PC-9 (cell line): ENCODE measurements at regions not wholly inside any gene's neighbourhood (a gene's known extent, or its start where the extent isn't known, plus 50 kb on each side); places are given as distances from the start of the nearest gene placed in this dataset.

Experiments used
- BruUV-seq: library from RNA; stranded (reverse); fragments of 400-500 nt; replicated peaks from 2 replicates; lab custom pipeline; 2021; lab: Mats Ljungman, UMichigan
- CTCF ChIA-PET: fragments of 300-600 bp; sonication (Branson Sonifier 250); formaldehyde crosslinking; loops from one replicate; lab custom pipeline; 2022; ENCODE audit warnings: antibody characterized with exemption; lab: Charles Lee
- POLR2A ChIA-PET: fragments of 300-600 bp; sonication (Branson Sonifier 250); formaldehyde crosslinking; loops from one replicate; lab custom pipeline; 2022; ENCODE audit warnings: antibody characterized with exemption; ENCODE audit not compliant: unreplicated experiment; lab: Charles Lee
- DNase-seq, 2 experiments: peaks; one replicate each; pipeline versions ENCODE4 v3.0.0 to v3.0.0-alpha.2; 2015 to 2022; ENCODE audit warnings: mixed read lengths in 1 of 2
- H2AFZ ChIP-seq: fragments of 200-600 bp; sonication (generic); 2 replicates; pipeline ENCODE4 v1.8.1; 2017; ENCODE audit warnings: antibody characterized with exemption
- H3F3A ChIP-seq: fragments of 200-600 bp; sonication (generic); 2 replicates; pipeline ENCODE4 v1.8.1; 2017; ENCODE audit warnings: antibody characterized with exemption, mild to moderate bottlenecking, low read depth; ENCODE audit not compliant: insufficient read depth
- H3K27ac ChIP-seq: fragments of 200-600 bp; sonication (generic); 2 replicates; pipeline ENCODE4 v1.6.1; 2016; ENCODE audit warnings: mixed run types
- H3K27me3 ChIP-seq: fragments of 200-600 bp; sonication (generic); 2 replicates; pipeline ENCODE4 v1.6.1; 2016; ENCODE audit warnings: low read depth, mixed run types; ENCODE audit not compliant: insufficient read depth
- H3K36me3 ChIP-seq: fragments of 200-600 bp; sonication (generic); 2 replicates; pipeline ENCODE4 v1.6.1; 2016; ENCODE audit warnings: low read depth, mixed run types
- H3K4me1 ChIP-seq: fragments of 200-600 bp; sonication (generic); replicated peaks from 2 replicates; pipeline ENCODE4 v1.6.1; 2016; ENCODE audit warnings: mixed run types; ENCODE audit not compliant: insufficient read depth
- H3K4me2 ChIP-seq: fragments of 200-600 bp; sonication (generic); 2 replicates; pipeline ENCODE4 v1.6.1; 2017; ENCODE audit warnings: mixed run types
- H3K4me3 ChIP-seq: fragments of 200-600 bp; sonication (generic); 2 replicates; pipeline ENCODE4 v1.6.1; 2016; ENCODE audit warnings: mixed run types
- H3K79me2 ChIP-seq: fragments of 200-600 bp; sonication (generic); 2 replicates; pipeline ENCODE4 v1.6.1; 2017; ENCODE audit warnings: low read depth, mixed run types
- H3K9me2 ChIP-seq: fragments of 200-600 bp; sonication (generic); 2 replicates; pipeline ENCODE4 v1.8.1; 2017; ENCODE audit warnings: mild to moderate bottlenecking; ENCODE audit not compliant: insufficient read depth
- H3K9me3 ChIP-seq: fragments of 200-600 bp; sonication (generic); 2 replicates; pipeline ENCODE4 v1.8.1; 2016; ENCODE audit warnings: low read depth; ENCODE audit not compliant: insufficient read depth
- H4K20me1 ChIP-seq: fragments of 200-600 bp; sonication (generic); 2 replicates; pipeline ENCODE4 v1.8.1; 2017; ENCODE audit not compliant: insufficient read depth
- EZH2 ChIP-seq: fragments of 200-600 bp; sonication (generic); IDR thresholded peaks from 2 replicates; pipeline ENCODE4 v1.8.0; 2017; ENCODE audit warnings: antibody characterized with exemption, low read depth
- intact Hi-C: fragments of 100-400 bp; cut with micrococcal nuclease; formaldehyde crosslinking; loops from one replicate; pipeline ENCODE4 v1.10.0; 2022; ENCODE audit not compliant: unreplicated experiment
- TF ChIP-seq, protein P1 (sequence below): fragments of 200-600 bp; sonication (generic); conservative IDR thresholded peaks from 2 replicates; pipeline ENCODE4 v1.6.1; 2017; ENCODE audit warnings: mixed run types, antibody characterized with exemption, mild to moderate bottlenecking, moderate library complexity

DNA sequence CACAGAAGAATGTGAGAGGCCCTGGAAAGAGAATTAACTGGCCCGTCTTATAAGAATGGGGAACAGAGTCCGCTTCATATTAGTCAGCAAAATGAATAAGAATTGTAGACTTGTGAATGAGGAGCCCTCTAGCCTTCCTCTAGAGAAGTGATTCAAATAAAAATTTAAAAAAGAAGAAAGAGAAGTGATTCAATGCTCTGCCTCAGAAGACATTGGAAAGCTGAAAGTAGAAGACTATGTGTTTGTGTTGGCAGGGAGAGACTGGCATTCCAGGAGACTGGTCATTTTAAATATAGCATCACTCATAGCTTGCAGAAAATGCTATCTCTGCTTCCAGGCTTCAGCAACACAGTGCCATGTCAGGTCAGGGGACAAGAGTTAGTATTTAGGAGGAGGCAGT, 190.6 kb upstream of the HS3ST3A1 start:
- Histone ChIP-seq H3K27me3 (no peaks in the 10 kb centered on the region), H3K4me3 (no peak overlapping the region), H3K27ac (no peak overlapping the region), H3K4me1 (no peaks in the 10 kb centered on the region), H3K9me3 (no peaks in the 10 kb centered on the region), H3K79me2 (no peaks in the 10 kb centered on the region), H3K9me2 (no peaks in the 10 kb centered on the region), H2AFZ (no peak overlapping the region), H3K4me2 (no peak overlapping the region), H3K36me3 (no peaks in the 10 kb centered on the region), H4K20me1 (no peaks in the 10 kb centered on the region), H3F3A (no peaks in the 10 kb centered on the region)
- no peak for DNase-seq
- ChIA-PET POLR2A (no interaction called here), CTCF (no interaction called here)
- intact Hi-C loops: no loop called here
- no peak for TF ChIP-seq EZH2
- TF ChIP-seq, protein P1, sequence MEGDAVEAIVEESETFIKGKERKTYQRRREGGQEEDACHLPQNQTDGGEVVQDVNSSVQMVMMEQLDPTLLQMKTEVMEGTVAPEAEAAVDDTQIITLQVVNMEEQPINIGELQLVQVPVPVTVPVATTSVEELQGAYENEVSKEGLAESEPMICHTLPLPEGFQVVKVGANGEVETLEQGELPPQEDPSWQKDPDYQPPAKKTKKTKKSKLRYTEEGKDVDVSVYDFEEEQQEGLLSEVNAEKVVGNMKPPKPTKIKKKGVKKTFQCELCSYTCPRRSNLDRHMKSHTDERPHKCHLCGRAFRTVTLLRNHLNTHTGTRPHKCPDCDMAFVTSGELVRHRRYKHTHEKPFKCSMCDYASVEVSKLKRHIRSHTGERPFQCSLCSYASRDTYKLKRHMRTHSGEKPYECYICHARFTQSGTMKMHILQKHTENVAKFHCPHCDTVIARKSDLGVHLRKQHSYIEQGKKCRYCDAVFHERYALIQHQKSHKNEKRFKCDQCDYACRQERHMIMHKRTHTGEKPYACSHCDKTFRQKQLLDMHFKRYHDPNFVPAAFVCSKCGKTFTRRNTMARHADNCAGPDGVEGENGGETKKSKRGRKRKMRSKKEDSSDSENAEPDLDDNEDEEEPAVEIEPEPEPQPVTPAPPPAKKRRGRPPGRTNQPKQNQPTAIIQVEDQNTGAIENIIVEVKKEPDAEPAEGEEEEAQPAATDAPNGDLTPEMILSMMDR: no peak
- BruUV-seq: no TSS peak

DNA sequence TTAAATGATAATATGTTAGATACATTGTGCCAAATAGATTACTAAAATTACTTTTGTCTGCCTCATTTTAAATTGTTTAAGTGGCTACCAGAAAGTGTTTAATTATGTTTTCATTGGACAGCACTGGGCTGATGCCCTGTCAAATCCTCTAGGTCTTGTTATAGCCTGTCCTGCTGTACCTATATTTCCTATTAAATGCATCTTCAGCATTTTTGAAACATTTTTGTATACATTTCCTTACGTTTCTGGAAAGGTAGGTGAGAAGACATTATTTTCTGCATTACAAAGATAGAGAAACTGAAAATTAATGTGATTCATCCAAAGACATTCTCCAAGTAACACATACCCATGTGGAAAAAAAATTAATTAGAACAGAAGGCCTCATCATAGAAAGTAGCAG, 192.2 kb upstream of the HS3ST3A1 start:
- Histone ChIP-seq H4K20me1 (no peaks in the 10 kb centered on the region), H3K9me2 (no peaks in the 10 kb centered on the region), H3K4me2 (no peak overlapping the region), H2AFZ (no peak overlapping the region), H3K27me3 (no peaks in the 10 kb centered on the region), H3K4me1 (no peaks in the 10 kb centered on the region), H3K9me3 (no peaks in the 10 kb centered on the region), H3K4me3 (no peak overlapping the region), H3K79me2 (no peaks in the 10 kb centered on the region), H3K36me3 (no peaks in the 10 kb centered on the region), H3F3A (no peaks in the 10 kb centered on the region), H3K27ac (no peak overlapping the region)
- POLR2A ChIA-PET: no interaction called here
- intact Hi-C loops: no loop called here
- TF ChIP-seq, protein P1: no peak
- TF ChIP-seq EZH2: no peak
- BruUV-seq: no TSS peak
- no peak for DNase-seq
- CTCF ChIA-PET: no interaction called here

DNA sequence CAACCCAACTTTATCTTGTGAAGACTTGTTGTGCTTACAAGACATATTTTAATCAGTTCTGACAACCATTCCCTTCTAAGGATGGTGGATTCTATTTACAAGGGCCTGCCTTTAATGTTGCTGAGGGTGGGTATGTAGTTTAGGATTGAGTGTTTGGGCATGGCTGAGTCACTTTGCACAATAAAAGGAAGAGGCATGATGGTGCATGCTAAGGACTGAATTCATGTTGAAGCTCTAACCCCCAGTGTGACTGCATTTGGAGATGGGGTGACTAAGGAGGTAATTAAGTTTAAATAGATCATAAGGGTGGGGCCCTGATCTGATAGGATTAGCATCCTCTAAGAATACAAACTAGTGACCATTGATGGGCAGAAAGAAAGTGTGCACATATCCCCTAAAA, 196.1 kb upstream of the HS3ST3A1 start:
- no TSS peak for BruUV-seq
- DNase-seq: no peak
- H3K36me3 ChIP-seq: no peaks in the 10 kb centered on the region
- H3K9me2 ChIP-seq: no peaks in the 10 kb centered on the region
- no peak overlapping the region for H3K4me2 ChIP-seq
- intact Hi-C loops: no loop called here
- no peak overlapping the region for H2AFZ ChIP-seq
- ChIA-PET POLR2A (no interaction called here), CTCF (no interaction called here)
- H3F3A ChIP-seq: no peaks in the 10 kb centered on the region
- no peaks in the 10 kb centered on the region for H4K20me1 ChIP-seq
- no peaks in the 10 kb centered on the region for H3K4me1 ChIP-seq
- no peaks in the 10 kb centered on the region for H3K9me3 ChIP-seq
- no peaks in the 10 kb centered on the region for H3K79me2 ChIP-seq
- H3K27ac ChIP-seq: no peak overlapping the region
- no peak for TF ChIP-seq EZH2
- TF ChIP-seq, protein P1: no peak
- no peak overlapping the region for H3K4me3 ChIP-seq
- no peaks in the 10 kb centered on the region for H3K27me3 ChIP-seq
